Endodermal cell (in vitro differentiated cells): ENCODE measurements at regions not wholly inside any gene's neighbourhood (a gene's known extent, or its start where the extent isn't known, plus 50 kb on each side); places are given as distances from the start of the nearest gene placed in this dataset.

ENCODE experiments used
- DNase-seq: peaks from one replicate; pipeline ENCODE4 v3.0.0-alpha.2; 2017
- H3K27ac ChIP-seq: 2 replicates; pipeline ENCODE4 v1.5.1; 2013; ENCODE audit warnings: mild to moderate bottlenecking, low read depth, low read length, moderate library complexity
- H3K27me3 ChIP-seq: 2 replicates; pipeline ENCODE4 v1.6.1; 2013; ENCODE audit warnings: mild to moderate bottlenecking, low read length, moderate library complexity; ENCODE audit not compliant: insufficient read depth, control insufficient read depth, poor library complexity, severe bottlenecking
- H3K36me3 ChIP-seq: 2 replicates; pipeline ENCODE4 v1.7.0; 2013; ENCODE audit warnings: mild to moderate bottlenecking, low read length, moderate library complexity; ENCODE audit not compliant: control insufficient read depth, insufficient read depth
- H3K4me1 ChIP-seq: one replicate; pipeline ENCODE4 v1.7.0; 2013; ENCODE audit warnings: low read length; ENCODE audit not compliant: control insufficient read depth, insufficient read depth
- H3K4me3 ChIP-seq: 2 replicates; pipeline ENCODE4 v1.5.1; 2013; ENCODE audit warnings: mild to moderate bottlenecking, low read length, moderate library complexity
- H3K9ac ChIP-seq: 2 replicates; pipeline ENCODE4 v1.6.1; 2013; ENCODE audit warnings: mild to moderate bottlenecking, low read length, moderate library complexity; ENCODE audit not compliant: poor library complexity, severe bottlenecking; ENCODE audit errors: extremely low read depth
- H3K9me3 ChIP-seq: 2 replicates; pipeline ENCODE4 v1.6.1; 2013; ENCODE audit warnings: mild to moderate bottlenecking, low read length, moderate library complexity; ENCODE audit not compliant: control insufficient read depth
- H3K27ac Mint-ChIP-seq: 2 replicates; pipeline ENCODE4 v1.8.0; 2020; ENCODE audit warnings: mixed read lengths
- H3K27me3 Mint-ChIP-seq: 2 replicates; pipeline ENCODE4 v1.8.0; 2021; ENCODE audit warnings: mild to moderate bottlenecking, mixed read lengths; ENCODE audit not compliant: insufficient read depth
- H3K36me3 Mint-ChIP-seq: 2 replicates; pipeline ENCODE4 v1.8.0; 2020; ENCODE audit warnings: low read depth, mixed read lengths
- H3K4me1 Mint-ChIP-seq: 2 replicates; pipeline ENCODE4 v1.8.0; 2020; ENCODE audit warnings: mixed read lengths
- H3K4me3 Mint-ChIP-seq: 2 replicates; pipeline ENCODE4 v1.8.0; 2020; ENCODE audit warnings: mild to moderate bottlenecking, moderate library complexity, mixed read lengths
- H3K9me3 Mint-ChIP-seq: 2 replicates; pipeline ENCODE4 v1.8.0; 2020; ENCODE audit warnings: mild to moderate bottlenecking, mixed read lengths
- WGBS, 2 experiments: methylation state at CpG; one replicate each; pipeline versions ENCODE4 v1.1.5 to v1.1.7; 2013; ENCODE audit warnings: missing lambda C conversion rate in 2 of 2, mixed read lengths in 1 of 2; ENCODE audit not compliant: insufficient coverage in 1 of 2, insufficient read length in 1 of 2; 5-methylcytosine and 5-hydroxymethylcytosine counted together
- TF ChIP-seq, protein P1 (sequence below): fragments of 200-600 bp; sonication (generic); conservative IDR thresholded peaks from 2 replicates; pipeline ENCODE4 v1.5.0; 2021; ENCODE audit warnings: antibody characterized with exemption, mild to moderate bottlenecking

DNA sequence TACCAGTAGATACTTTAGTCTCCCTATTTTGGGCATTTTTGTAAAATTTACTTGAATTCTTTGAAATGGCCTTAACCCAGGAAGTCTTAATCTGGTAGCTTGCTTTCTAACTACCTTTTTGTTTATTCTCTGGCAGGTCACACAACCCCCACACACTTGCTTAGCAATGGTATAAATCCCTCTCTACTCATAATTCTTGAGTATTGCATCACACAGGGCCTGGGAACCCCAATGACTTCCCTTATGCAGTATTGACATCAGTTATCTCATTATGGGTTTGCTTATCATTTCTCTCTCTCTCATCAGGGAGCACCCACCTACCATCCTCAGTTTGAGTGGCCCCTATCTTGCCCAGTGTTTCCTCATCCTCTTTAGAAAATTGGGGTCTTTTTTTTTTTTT, 207.1 kb downstream of the KCNS3 start:
- TF ChIP-seq, protein P1, sequence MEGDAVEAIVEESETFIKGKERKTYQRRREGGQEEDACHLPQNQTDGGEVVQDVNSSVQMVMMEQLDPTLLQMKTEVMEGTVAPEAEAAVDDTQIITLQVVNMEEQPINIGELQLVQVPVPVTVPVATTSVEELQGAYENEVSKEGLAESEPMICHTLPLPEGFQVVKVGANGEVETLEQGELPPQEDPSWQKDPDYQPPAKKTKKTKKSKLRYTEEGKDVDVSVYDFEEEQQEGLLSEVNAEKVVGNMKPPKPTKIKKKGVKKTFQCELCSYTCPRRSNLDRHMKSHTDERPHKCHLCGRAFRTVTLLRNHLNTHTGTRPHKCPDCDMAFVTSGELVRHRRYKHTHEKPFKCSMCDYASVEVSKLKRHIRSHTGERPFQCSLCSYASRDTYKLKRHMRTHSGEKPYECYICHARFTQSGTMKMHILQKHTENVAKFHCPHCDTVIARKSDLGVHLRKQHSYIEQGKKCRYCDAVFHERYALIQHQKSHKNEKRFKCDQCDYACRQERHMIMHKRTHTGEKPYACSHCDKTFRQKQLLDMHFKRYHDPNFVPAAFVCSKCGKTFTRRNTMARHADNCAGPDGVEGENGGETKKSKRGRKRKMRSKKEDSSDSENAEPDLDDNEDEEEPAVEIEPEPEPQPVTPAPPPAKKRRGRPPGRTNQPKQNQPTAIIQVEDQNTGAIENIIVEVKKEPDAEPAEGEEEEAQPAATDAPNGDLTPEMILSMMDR, result no peak
- Histone ChIP-seq H3K4me3 (no peak overlapping the region), H3K4me1 (no peaks in the 10 kb centered on the region), H3K27me3 (no peaks in the 10 kb centered on the region), H3K9me3 (no peaks in the 10 kb centered on the region), H3K36me3 (no peaks in the 10 kb centered on the region), H3K9ac (no peak overlapping the region), H3K27ac (no peak overlapping the region)
- no peaks in the 10 kb centered on the region for H3K4me1 Mint-ChIP-seq
- no peak overlapping the region for H3K4me3 Mint-ChIP-seq
- DNase-seq, result no peak
- H3K27me3 Mint-ChIP-seq, result peaks cover 8% of the 10 kb centered on the region
- H3K27ac Mint-ChIP-seq, result no peak overlapping the region
- H3K9me3 Mint-ChIP-seq, result peaks cover 6% of the 10 kb centered on the region
- no peaks in the 10 kb centered on the region for H3K36me3 Mint-ChIP-seq

- H3K36me3 ChIP-seq, result no peaks in the 10 kb centered on the region
- DNase-seq, result no peak
- Mint-ChIP-seq H3K9me3 (peaks cover 12% of the 10 kb centered on the region), H3K36me3 (no peaks in the 10 kb centered on the region), H3K27ac (no peak overlapping the region), H3K4me1 (no peaks in the 10 kb centered on the region), H3K4me3 (no peak overlapping the region), H3K27me3 (peaks cover 6% of the 10 kb centered on the region)
- WGBS, 2 experiments, result 88% methylated on average over 3 of the region's 3 CpGs; no CpG with 5 or more reads in 1 of the 2 experiments
- H3K9me3 ChIP-seq, result no peaks in the 10 kb centered on the region
- H3K27me3 ChIP-seq, result no peaks in the 10 kb centered on the region
- TF ChIP-seq, protein P1, result no peak
- H3K4me1 ChIP-seq, result no peaks in the 10 kb centered on the region
- no peak overlapping the region for H3K9ac ChIP-seq
- H3K4me3 ChIP-seq, result no peak overlapping the region
- H3K27ac ChIP-seq, result no peak overlapping the region
Observed at GRCh38 chr2:18084376-18084775, 205.9 kb downstream of the KCNS3 start.

GRCh38 chr2:18083806-18084205, 205.3 kb downstream of the KCNS3 start:
- peaks cover 5% of the 10 kb centered on the region for H3K9me3 ChIP-seq
- no peaks in the 10 kb centered on the region for H3K36me3 ChIP-seq
- TF ChIP-seq, protein P1, result no peak
- Mint-ChIP-seq H3K36me3 (no peaks in the 10 kb centered on the region), H3K9me3 (peaks cover 12% of the 10 kb centered on the region), H3K27me3 (peaks cover 6% of the 10 kb centered on the region), H3K27ac (no peak overlapping the region), H3K4me1 (no peaks in the 10 kb centered on the region), H3K4me3 (no peak overlapping the region)
- no peaks in the 10 kb centered on the region for H3K27me3 ChIP-seq
- H3K9ac ChIP-seq, result no peak overlapping the region
- no peaks in the 10 kb centered on the region for H3K4me1 ChIP-seq
- DNase-seq, result no peak
- no peak overlapping the region for H3K4me3 ChIP-seq
- H3K27ac ChIP-seq, result no peak overlapping the region
- 77 to 80% methylated on average over 3 of the region's 3 CpGs for WGBS, 2 experiments
